ENCODE measurements at regions not wholly inside any gene's neighbourhood (a gene's known extent, or its start where the extent isn't known, plus 50 kb on each side); places are given as distances from the start of the nearest gene placed in this dataset.
A peak's percentile ranks its signal among the peaks of the same experiment; 100 is the strongest.

GRCh38 chr11:70625582-70626518 is 227.5 kb downstream of the CTTN start:
- H3K27ac ChIP-seq = no peak overlapping the region
- no peak overlapping the region for H3K4me3 ChIP-seq
- WGBS, 10 experiments = 20 to 61% (median 37%) methylated on average over 2 to 13 of the region's 20 CpGs
- ATAC-seq (replicated peaks in 6 of 8) = peak in 5 of 8 experiments; percentile 76 to 81 (median 80)
- peaks cover 46% of the 10 kb centered on the region in 2 donors for H3K4me1 ChIP-seq (replicated peaks in 1 of 2)
- in situ Hi-C loops (cut with MboI; ENCODE audit: low pct_unique_long_range_greater_than_20kb in 2 of 9, low sequenced_read_pairs in 9 of 9, unreplicated experiment in 9 of 9) = no loop called here

GRCh38 chr11:70627219-70627618 is 228.9 kb downstream of the CTTN start:
- no peak overlapping the region for H3K27ac ChIP-seq

GRCh38 chr11:70628176-70628854 is 230.0 kb downstream of the CTTN start:
- no peak overlapping the region for H3K4me3 ChIP-seq
- 0 to 94% methylated on average over 3 to 8 of the region's 19 CpGs; no CpG with 5 or more reads in 8 of the 10 experiments for WGBS, 10 experiments
- H3K4me1 ChIP-seq (replicated peaks in 1 of 2) = peaks cover 53 to 55% of the 10 kb centered on the region in 2 donors
- ATAC-seq (replicated peaks in 6 of 8) = peak in 1 of 8 experiments; percentile 31
- peak overlapping the region in 1 of 2 donors; percentile 24 for H3K27ac ChIP-seq
- in situ Hi-C loops (cut with MboI; ENCODE audit: low pct_unique_long_range_greater_than_20kb in 2 of 9, low sequenced_read_pairs in 9 of 9, unreplicated experiment in 9 of 9) = no loop called here

More at GRCh38 chr11:70627219-70627618, 228.9 kb downstream of the CTTN start:
- no peak for ATAC-seq (replicated peaks in 6 of 8)
- Histone ChIP-seq H3K4me3 (no peak overlapping the region), H3K4me1 (replicated peaks in 1 of 2) (peaks cover 53 to 58% of the 10 kb centered on the region in 2 donors)
- in situ Hi-C loops (cut with MboI; ENCODE audit: low pct_unique_long_range_greater_than_20kb in 2 of 9, low sequenced_read_pairs in 9 of 9, unreplicated experiment in 9 of 9) = no loop called here
- WGBS, 10 experiments = 27 to 100% (median 93%) methylated on average over 1 to 6 of the region's 8 CpGs; no CpG with 5 or more reads in 2 of the 10 experiments

- 0 to 100% (median 80%) methylated on average over 2 to 9 of the region's 30 CpGs; no CpG with 5 or more reads in 6 of the 10 experiments for WGBS, 10 experiments
- in situ Hi-C loops (cut with MboI; ENCODE audit: low pct_unique_long_range_greater_than_20kb in 2 of 9, low sequenced_read_pairs in 9 of 9, unreplicated experiment in 9 of 9) = no loop called here
- Histone ChIP-seq H3K4me1 (replicated peaks in 1 of 2) (peaks cover 49 to 50% of the 10 kb centered on the region in 2 donors), H3K4me3 (no peak overlapping the region), H3K27ac (peak overlapping the region in 1 of 2 donors; percentile 24)
- peak; percentile 53 to 89 (median 68) for ATAC-seq (replicated peaks in 6 of 8)
These were observed 230.8 kb downstream of the CTTN start for GRCh38 chr11:70628855-70629844.

DNA sequence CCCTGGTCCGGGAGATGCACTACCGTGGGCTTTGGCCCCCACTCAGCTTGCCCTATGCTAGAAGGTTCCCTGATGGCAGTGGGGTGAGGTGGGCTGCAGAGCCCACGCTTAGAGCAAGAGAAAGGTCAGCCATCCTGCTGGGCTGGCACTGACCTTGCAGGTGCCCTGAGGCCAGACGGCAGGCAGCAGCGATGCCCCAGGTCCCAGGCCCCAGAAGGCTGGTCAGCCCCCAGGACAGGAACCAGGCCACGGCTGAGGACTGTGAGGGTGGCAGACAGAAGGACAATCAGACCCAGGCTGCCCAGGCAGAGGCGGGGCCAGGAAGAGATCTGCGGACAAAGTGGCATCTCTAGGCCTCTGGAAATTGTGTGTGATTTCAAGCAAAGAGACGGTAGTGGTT is 231.7 kb downstream of the CTTN start:
- ATAC-seq (replicated peaks in 6 of 8) = no peak
- Histone ChIP-seq H3K27ac (no peak overlapping the region), H3K4me3 (no peak overlapping the region), H3K4me1 (replicated peaks in 1 of 2) (peaks cover 40 to 41% of the 10 kb centered on the region in 2 donors)
- in situ Hi-C loops (cut with MboI; ENCODE audit: low pct_unique_long_range_greater_than_20kb in 2 of 9, low sequenced_read_pairs in 9 of 9, unreplicated experiment in 9 of 9) = no loop called here
- 80 to 100% (median 100%) methylated on average over 1 to 8 of the region's 9 CpGs; no CpG with 5 or more reads in 5 of the 10 experiments for WGBS, 10 experiments

GRCh38 chr11:70630816-70631623 is 232.7 kb downstream of the CTTN start:
- no peak overlapping the region for H3K4me3 ChIP-seq
- in situ Hi-C loops (cut with MboI; ENCODE audit: low pct_unique_long_range_greater_than_20kb in 2 of 9, low sequenced_read_pairs in 9 of 9, unreplicated experiment in 9 of 9) = no loop called here
- peak overlapping the region; percentile 19 to 47 for H3K27ac ChIP-seq
- ATAC-seq (replicated peaks in 6 of 8) = peak in 5 of 8 experiments; percentile 59 to 75 (median 62)
- peaks cover 31% of the 10 kb centered on the region in 2 donors for H3K4me1 ChIP-seq (replicated peaks in 1 of 2)
- WGBS, 10 experiments = 17 to 100% (median 86%) methylated on average over 1 to 14 of the region's 20 CpGs; no CpG with 5 or more reads in 2 of the 10 experiments

GRCh38 chr11:70631624-70632047 is 233.3 kb downstream of the CTTN start:
- whole genome bisulfite sequencing, 10 experiments = 57 to 100% (median 100%) methylated on average over 1 to 6 of the region's 13 CpGs; no CpG with 5 or more reads in 5 of the 10 experiments
- no peak for ATAC-seq (replicated peaks in 6 of 8)
- Histone ChIP-seq H3K4me1 (replicated peaks in 1 of 2) (peaks cover 25% of the 10 kb centered on the region in 2 donors), H3K27ac (peak overlapping the region; percentile 19 to 47), H3K4me3 (no peak overlapping the region)
- in situ Hi-C loops (cut with MboI; ENCODE audit: low pct_unique_long_range_greater_than_20kb in 2 of 9, low sequenced_read_pairs in 9 of 9, unreplicated experiment in 9 of 9) = no loop called here

- in situ Hi-C loops (cut with MboI; ENCODE audit: low pct_unique_long_range_greater_than_20kb in 2 of 9, low sequenced_read_pairs in 9 of 9, unreplicated experiment in 9 of 9) = no loop called here
- Histone ChIP-seq H3K4me1 (replicated peaks in 1 of 2) (peaks cover 20 to 24% of the 10 kb centered on the region in 2 donors), H3K27ac (no peak overlapping the region), H3K4me3 (no peak overlapping the region)
- WGBS, 10 experiments = 91 to 100% (median 100%) methylated on average over 1 to 3 of the region's 7 CpGs; no CpG with 5 or more reads in 7 of the 10 experiments
- no peak for ATAC-seq (replicated peaks in 6 of 8)
These were observed 235.3 kb downstream of the CTTN start for GRCh38 chr11:70633610-70634009.

DNA sequence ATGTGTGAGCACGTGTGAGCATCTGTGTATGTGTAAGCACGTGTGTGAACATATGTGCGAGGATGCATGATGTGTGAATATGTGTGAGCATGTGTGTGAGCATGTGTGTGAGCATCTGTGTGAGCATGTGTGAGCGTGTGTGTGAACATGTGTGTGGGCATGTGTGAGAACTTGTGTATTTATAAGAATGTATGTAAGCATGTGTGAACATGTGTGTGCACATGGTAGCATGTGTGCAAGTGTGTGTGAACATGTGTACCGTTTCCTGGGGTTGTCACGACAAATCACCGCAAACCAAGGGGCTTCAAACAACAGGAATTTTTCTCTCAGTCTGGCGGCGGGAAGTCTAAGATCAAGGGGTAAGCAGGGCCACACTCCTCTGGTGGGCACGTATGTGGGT is 238.3 kb downstream of the CTTN start:
- no peak overlapping the region for H3K27ac ChIP-seq
- WGBS, 10 experiments = 61 to 100% (median 93%) methylated on average over 1 to 8 of the region's 10 CpGs; no CpG with 5 or more reads in 2 of the 10 experiments
- H3K4me3 ChIP-seq = no peak overlapping the region
- H3K4me1 ChIP-seq (replicated peaks in 1 of 2) = peaks cover 14% of the 10 kb centered on the region in 2 donors
- ATAC-seq (replicated peaks in 6 of 8) = no peak
- in situ Hi-C loops (cut with MboI; ENCODE audit: low pct_unique_long_range_greater_than_20kb in 2 of 9, low sequenced_read_pairs in 9 of 9, unreplicated experiment in 9 of 9) = no loop called here

DNA sequence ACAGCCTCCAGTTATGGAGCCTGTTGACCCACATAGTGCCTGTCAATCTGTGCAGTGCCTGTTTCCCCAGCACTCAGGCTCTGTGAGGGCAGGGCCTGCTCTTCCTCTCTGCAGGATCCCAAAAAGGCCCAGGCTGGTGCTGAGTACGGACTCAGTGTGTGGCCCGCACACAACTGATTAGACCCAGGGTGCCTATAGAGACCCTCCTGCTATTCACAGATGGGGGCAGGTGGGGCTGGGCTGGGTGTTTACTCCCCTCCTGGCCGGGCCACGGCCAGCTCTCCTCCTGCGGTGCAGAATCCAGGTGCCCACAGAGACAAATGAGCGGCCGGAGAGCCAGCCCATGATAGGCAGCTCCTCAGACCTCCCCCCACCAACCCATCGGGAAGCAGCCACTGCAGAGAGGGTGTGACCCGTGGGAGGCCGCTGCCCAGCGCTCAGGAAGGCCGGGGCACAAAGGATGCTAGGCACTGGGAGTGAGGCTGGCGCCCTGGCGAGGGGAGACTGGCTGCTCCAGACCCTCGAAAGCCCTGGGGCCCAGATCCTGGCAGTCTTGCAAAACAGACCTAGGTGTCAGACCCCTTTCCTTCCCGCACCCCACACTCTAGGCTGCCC is 239.0 kb downstream of the CTTN start:
- peak in 2 of 8 experiments; percentile 18 to 27 for ATAC-seq (replicated peaks in 6 of 8)
- in situ Hi-C loops (cut with MboI; ENCODE audit: low pct_unique_long_range_greater_than_20kb in 2 of 9, low sequenced_read_pairs in 9 of 9, unreplicated experiment in 9 of 9) = no loop called here
- 78 to 100% methylated on average over 1 to 2 of the region's 16 CpGs; no CpG with 5 or more reads in 8 of the 10 experiments for WGBS, 10 experiments
- H3K4me3 ChIP-seq = no peak overlapping the region
- H3K4me1 ChIP-seq (replicated peaks in 1 of 2) = peaks cover 16 to 20% of the 10 kb centered on the region in 2 donors
- H3K27ac ChIP-seq = no peak overlapping the region

DNA sequence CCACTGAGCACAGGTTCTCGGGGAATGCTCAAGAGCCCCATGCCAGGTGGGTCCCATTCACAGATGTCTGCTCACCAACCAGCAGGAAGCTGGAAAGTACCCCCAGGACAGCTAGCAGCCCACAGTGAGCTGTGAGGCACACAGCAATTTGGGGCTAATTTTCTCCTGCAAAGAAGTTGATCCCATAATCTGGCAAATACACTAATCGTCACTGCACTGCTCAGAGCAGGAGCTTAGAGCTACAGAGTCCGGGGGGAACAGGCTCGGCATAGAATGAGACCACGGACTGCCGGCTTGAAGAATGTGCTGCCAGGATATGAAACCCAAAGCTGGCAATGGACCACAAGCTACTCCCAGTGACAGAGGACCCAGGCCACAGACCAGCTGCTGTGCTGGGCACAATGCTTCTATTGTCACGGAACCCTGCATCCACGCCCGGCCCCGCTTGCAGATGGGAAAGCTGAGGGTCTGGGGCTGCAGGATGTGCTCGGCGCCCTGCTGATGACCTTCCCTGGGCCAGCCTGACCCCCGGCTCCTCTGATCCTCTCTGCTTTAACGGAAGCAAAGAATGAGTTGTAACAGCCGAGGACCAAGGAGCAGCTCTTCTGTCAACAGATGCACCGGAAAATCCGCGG is 239.7 kb downstream of the CTTN start:
- Histone ChIP-seq H3K27ac (no peak overlapping the region), H3K4me1 (replicated peaks in 1 of 2) (peaks cover 23 to 25% of the 10 kb centered on the region in 2 donors), H3K4me3 (no peak overlapping the region)
- ATAC-seq (replicated peaks in 6 of 8) = no peak
- in situ Hi-C loops (cut with MboI; ENCODE audit: low pct_unique_long_range_greater_than_20kb in 2 of 9, low sequenced_read_pairs in 9 of 9, unreplicated experiment in 9 of 9) = no loop called here
- 33 to 80% (median 53%) methylated on average over 1 to 14 of the region's 18 CpGs; no CpG with 5 or more reads in 2 of the 10 experiments for WGBS, 10 experiments
